ENCODE measurements at regions not wholly inside any gene's neighbourhood (a gene's known extent, or its start where the extent isn't known, plus 50 kb on each side); places are given as distances from the start of the nearest gene placed in this dataset.

- WGBS, 2 donors (ENCODE audit: low coverage in 1 of 2): 82 to 83% methylated on average over 2 of the region's 2 CpGs
- H3K36me3 ChIP-seq: no peaks in the 10 kb centered on the region
These were observed 92.1 kb upstream of the ADAMTS5 start for GRCh38 chr21:27058673-27059605.

DNA sequence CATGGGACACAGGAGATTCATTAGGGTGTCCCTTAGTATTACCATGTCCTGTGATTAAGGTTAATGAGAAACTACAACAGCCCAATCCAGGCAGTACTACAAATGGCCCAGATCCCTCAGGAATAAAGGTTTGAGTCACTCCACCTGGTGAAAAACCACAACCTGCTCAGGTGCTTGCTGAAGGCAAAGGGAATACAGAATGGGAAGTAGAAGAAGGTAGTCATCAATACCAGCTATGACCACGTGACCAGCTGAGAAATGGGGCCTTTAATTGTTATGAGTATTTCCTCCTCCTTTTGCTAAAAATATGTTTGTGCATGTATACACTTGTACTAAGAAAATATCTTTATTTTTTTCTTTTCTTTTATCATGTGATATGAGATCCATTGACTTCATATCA lies 91.1 kb upstream of the ADAMTS5 start:
- 88 to 100% methylated on average over 1 of the region's 1 CpG for WGBS, 2 donors (ENCODE audit: low coverage in 1 of 2)

More at GRCh38 chr21:27058673-27059605, 92.1 kb upstream of the ADAMTS5 start:
- TF ChIP-seq POLR2A (IDR thresholded peaks at IDR 0.05) (no peak), POLR2AphosphoS5 (IDR thresholded peaks at IDR 0.05) (no peak), EP300 (IDR thresholded peaks at IDR 0.05) (no peak)
- TF ChIP-seq, protein P1, sequence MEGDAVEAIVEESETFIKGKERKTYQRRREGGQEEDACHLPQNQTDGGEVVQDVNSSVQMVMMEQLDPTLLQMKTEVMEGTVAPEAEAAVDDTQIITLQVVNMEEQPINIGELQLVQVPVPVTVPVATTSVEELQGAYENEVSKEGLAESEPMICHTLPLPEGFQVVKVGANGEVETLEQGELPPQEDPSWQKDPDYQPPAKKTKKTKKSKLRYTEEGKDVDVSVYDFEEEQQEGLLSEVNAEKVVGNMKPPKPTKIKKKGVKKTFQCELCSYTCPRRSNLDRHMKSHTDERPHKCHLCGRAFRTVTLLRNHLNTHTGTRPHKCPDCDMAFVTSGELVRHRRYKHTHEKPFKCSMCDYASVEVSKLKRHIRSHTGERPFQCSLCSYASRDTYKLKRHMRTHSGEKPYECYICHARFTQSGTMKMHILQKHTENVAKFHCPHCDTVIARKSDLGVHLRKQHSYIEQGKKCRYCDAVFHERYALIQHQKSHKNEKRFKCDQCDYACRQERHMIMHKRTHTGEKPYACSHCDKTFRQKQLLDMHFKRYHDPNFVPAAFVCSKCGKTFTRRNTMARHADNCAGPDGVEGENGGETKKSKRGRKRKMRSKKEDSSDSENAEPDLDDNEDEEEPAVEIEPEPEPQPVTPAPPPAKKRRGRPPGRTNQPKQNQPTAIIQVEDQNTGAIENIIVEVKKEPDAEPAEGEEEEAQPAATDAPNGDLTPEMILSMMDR (IDR thresholded peaks at IDR 0.05): no peak
- H3K27ac ChIP-seq: no peak overlapping the region
- H3K4me3 ChIP-seq: no peak overlapping the region
- no peaks in the 10 kb centered on the region for H3K27me3 ChIP-seq
- H3K9me3 ChIP-seq: peaks cover 0 to 5% (median 2%) of the 10 kb centered on the region in 3 donors
- H3K4me1 ChIP-seq: no peaks in the 10 kb centered on the region
- no peak for ATAC-seq

DNA sequence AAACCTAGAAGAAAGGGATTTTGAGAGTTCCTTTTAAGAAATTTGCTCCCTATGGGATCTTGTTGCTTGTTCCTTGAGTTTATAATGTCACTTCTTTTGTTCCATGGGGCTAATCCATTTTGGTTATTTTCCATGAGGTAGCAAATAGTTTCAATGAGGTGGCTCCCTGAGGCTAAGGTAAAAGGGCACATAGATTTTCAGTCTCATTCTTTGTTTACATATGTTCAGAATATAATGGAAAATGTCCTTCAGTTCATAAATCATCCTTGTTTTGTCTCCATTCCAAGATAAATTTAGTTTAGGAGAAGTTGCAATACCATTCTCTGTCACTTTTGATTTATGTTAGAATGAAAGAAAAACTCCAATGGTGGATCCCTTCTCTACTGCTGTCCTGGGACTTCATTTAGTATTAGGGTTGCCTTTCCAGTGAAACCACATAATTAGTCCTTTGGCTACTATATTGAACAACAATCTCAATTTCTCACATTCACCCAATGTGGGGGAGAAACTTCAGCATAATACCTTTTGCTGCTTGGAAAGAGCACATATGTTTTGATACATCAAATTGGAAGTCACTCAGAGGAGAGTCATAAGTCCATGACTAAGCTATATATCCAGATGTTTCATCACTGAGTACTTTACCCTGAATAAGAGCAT lies 80.9 kb upstream of the ADAMTS5 start:
- Histone ChIP-seq H3K4me3 (no peak overlapping the region), H3K4me1 (peaks cover 0 to 16% (median 3%) of the 10 kb centered on the region in 3 donors), H3K27ac (peak overlapping the region in 3 of 4 donors; percentile 6 to 67 (median 60)), H3K27me3 (no peaks in the 10 kb centered on the region), H3K9me3 (no peaks in the 10 kb centered on the region), H3K36me3 (no peaks in the 10 kb centered on the region)
- ATAC-seq: no peak
- TF ChIP-seq EP300 (IDR thresholded peaks at IDR 0.05) (no peak), POLR2A (IDR thresholded peaks at IDR 0.05) (no peak), POLR2AphosphoS5 (IDR thresholded peaks at IDR 0.05) (no peak)
- TF ChIP-seq, protein P1 (IDR thresholded peaks at IDR 0.05): no peak

More for the DNA sequence above, 91.1 kb upstream of the ADAMTS5 start:
- no peaks in the 10 kb centered on the region for H3K4me1 ChIP-seq
- TF ChIP-seq EP300 (IDR thresholded peaks at IDR 0.05) (no peak), POLR2A (IDR thresholded peaks at IDR 0.05) (no peak), POLR2AphosphoS5 (IDR thresholded peaks at IDR 0.05) (no peak)
- TF ChIP-seq, protein P1 (IDR thresholded peaks at IDR 0.05): no peak
- H3K9me3 ChIP-seq: peaks cover 0 to 5% (median 0%) of the 10 kb centered on the region in 3 donors
- no peaks in the 10 kb centered on the region for H3K27me3 ChIP-seq
- no peaks in the 10 kb centered on the region for H3K36me3 ChIP-seq
- H3K4me3 ChIP-seq: no peak overlapping the region
- no peak overlapping the region for H3K27ac ChIP-seq
- no peak for ATAC-seq

- Histone ChIP-seq H3K4me1 (peaks cover 0 to 16% (median 3%) of the 10 kb centered on the region in 3 donors), H3K4me3 (no peak overlapping the region), H3K27me3 (no peaks in the 10 kb centered on the region), H3K36me3 (no peaks in the 10 kb centered on the region), H3K9me3 (no peaks in the 10 kb centered on the region), H3K27ac (peak overlapping the region in 3 of 4 donors; percentile 6 to 67 (median 60))
- TF ChIP-seq POLR2AphosphoS5 (IDR thresholded peaks at IDR 0.05) (no peak), POLR2A (IDR thresholded peaks at IDR 0.05) (no peak), EP300 (IDR thresholded peaks at IDR 0.05) (no peak)
- TF ChIP-seq, protein P1 (IDR thresholded peaks at IDR 0.05): no peak
- ATAC-seq: no peak
- WGBS, 2 donors (ENCODE audit: low coverage in 1 of 2): 37 to 47% methylated on average over 3 of the region's 3 CpGs
These were observed 80.4 kb upstream of the ADAMTS5 start for GRCh38 chr21:27047283-27047657.
